ENCODE measurements at regions not wholly inside any gene's neighbourhood (a gene's known extent, or its start where the extent isn't known, plus 50 kb on each side); places are given as distances from the start of the nearest gene placed in this dataset.

DNA sequence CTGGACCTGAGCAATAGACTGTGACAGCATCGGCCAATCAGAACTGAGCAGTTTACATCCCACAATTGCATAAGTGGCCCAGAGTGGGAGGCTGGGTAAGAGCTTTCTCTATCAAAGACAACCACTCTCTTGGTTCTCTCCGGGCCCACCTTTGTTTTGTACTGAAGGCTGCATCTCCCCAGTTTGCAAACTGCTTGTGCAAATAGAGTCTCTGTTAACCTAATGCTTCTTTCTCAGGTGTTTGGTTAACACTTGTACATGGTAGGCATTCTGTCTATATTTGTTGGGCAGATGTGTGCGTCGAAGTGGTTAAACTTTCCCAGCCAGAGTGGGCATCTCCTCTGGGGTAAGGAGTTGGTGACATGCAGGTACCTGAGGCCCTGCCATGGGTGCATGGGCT lies 177.1 kb downstream of the CDH26 start:
- H3K4me1 ChIP-seq = peaks cover 8% of the 10 kb centered on the region
- TF ChIP-seq CTCF (IDR thresholded peaks at IDR 0.05) = no peak
- no peaks in the 10 kb centered on the region for H3K9me3 ChIP-seq
- no peaks in the 10 kb centered on the region for H3K27me3 ChIP-seq (ENCODE audit: low read depth)
- no peak overlapping the region for H3K4me3 ChIP-seq
- DNase-seq = no peak
- no peak for ATAC-seq
- no peaks in the 10 kb centered on the region for H3K36me3 ChIP-seq
- no peak overlapping the region for H3K27ac ChIP-seq
- intact Hi-C loops (cut with DNase I) = no loop called here

- DNase-seq (no peak), ATAC-seq (no peak)
- TF ChIP-seq CTCF (IDR thresholded peaks at IDR 0.05) = no peak
- peaks cover 8% of the 10 kb centered on the region for H3K4me1 ChIP-seq
- H3K36me3 ChIP-seq = no peaks in the 10 kb centered on the region
- H3K27me3 ChIP-seq (ENCODE audit: low read depth) = no peaks in the 10 kb centered on the region
- H3K4me3 ChIP-seq = no peak overlapping the region
- no peaks in the 10 kb centered on the region for H3K9me3 ChIP-seq
- no peak overlapping the region for H3K27ac ChIP-seq
- intact Hi-C loops (cut with DNase I) = no loop called here
Observed at GRCh38 chr20:60136645-60137401, 178.6 kb downstream of the CDH26 start.

DNA sequence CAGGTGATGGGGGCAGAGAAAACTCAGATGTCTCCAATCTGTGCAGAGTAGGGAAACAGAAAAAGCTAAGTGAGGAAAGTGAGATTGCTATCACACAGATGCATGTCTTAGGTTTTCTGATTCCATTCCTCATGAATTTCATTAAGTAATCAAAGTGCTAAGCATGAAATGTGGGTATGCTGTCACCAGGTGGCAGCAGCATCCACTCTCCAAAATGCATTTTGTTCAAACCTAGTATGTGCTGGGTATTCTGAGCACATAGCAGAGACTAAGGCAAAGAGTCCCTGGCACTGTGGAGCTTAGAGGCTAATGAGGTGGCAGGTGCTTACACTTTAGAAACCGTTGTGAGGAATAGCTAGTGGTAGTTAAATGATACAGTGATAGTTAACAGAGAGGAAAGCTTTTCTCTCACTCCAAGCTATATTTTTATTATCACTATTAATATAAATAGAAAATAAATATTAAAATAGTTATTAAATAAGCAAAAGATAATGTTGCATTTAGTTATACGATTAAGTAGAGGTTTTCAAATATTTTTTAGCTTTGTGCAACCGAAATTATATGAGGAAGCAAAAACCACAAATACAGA lies 179.5 kb downstream of the CDH26 start:
- intact Hi-C loops (cut with DNase I) = no loop called here
- no peaks in the 10 kb centered on the region for H3K27me3 ChIP-seq (ENCODE audit: low read depth)
- peaks cover 8% of the 10 kb centered on the region for H3K4me1 ChIP-seq
- ATAC-seq (peak; percentile 71 to 83), DNase-seq (no peak)
- no peaks in the 10 kb centered on the region for H3K36me3 ChIP-seq
- peak overlapping the region; percentile 34 for H3K4me3 ChIP-seq
- no peak overlapping the region for H3K27ac ChIP-seq
- H3K9me3 ChIP-seq = no peaks in the 10 kb centered on the region
- TF ChIP-seq CTCF (IDR thresholded peaks at IDR 0.05) = peak; percentile 47

GRCh38 chr20:60138256-60139220 lies 180.3 kb downstream of the CDH26 start:
- peak; percentile 73 for DNase-seq
- peak overlapping the region; percentile 34 for H3K4me3 ChIP-seq
- no peaks in the 10 kb centered on the region for H3K36me3 ChIP-seq
- intact Hi-C loops (cut with DNase I) = no loop called here
- no peaks in the 10 kb centered on the region for H3K27me3 ChIP-seq (ENCODE audit: low read depth)
- TF ChIP-seq CTCF (IDR thresholded peaks at IDR 0.05) = no peak
- H3K27ac ChIP-seq = no peak overlapping the region
- peak; percentile 49 to 92 for ATAC-seq
- peaks cover 8% of the 10 kb centered on the region for H3K4me1 ChIP-seq
- H3K9me3 ChIP-seq = no peaks in the 10 kb centered on the region

GRCh38 chr20:60139663-60140446 lies 181.6 kb downstream of the CDH26 start:
- peaks cover 8% of the 10 kb centered on the region for H3K4me1 ChIP-seq
- no peaks in the 10 kb centered on the region for H3K36me3 ChIP-seq
- no peaks in the 10 kb centered on the region for H3K9me3 ChIP-seq
- no peak overlapping the region for H3K27ac ChIP-seq
- peak in 1 of 2 donors; percentile 36 for ATAC-seq
- no peak for TF ChIP-seq CTCF (IDR thresholded peaks at IDR 0.05)
- intact Hi-C loops (cut with DNase I) = no loop called here
- no peak for DNase-seq
- no peak overlapping the region for H3K4me3 ChIP-seq
- no peaks in the 10 kb centered on the region for H3K27me3 ChIP-seq (ENCODE audit: low read depth)
